Urothelium cell line (cell line): ENCODE measurements at regions not wholly inside any gene's neighbourhood (a gene's known extent, or its start where the extent isn't known, plus 50 kb on each side); places are given as distances from the start of the nearest gene placed in this dataset.

Experiments used
- DNase-seq: peaks from one replicate; pipeline ENCODE4 v3.0.0; 2011; ENCODE audit warnings: low spot score, mixed read lengths
- FAIRE-seq: peaks from 2 replicates; lab custom pipeline; 2011; peaks lifted over from hg19 to GRCh38; lab: Jason Lieb, UNC

- no peak for DNase-seq
- FAIRE-seq, result no peak
Measured at GRCh38 chr17:27390540-27390939, 65.7 kb upstream of the KSR1 start.

- FAIRE-seq (no peak), DNase-seq (no peak)
Measured at GRCh38 chr17:27391427-27391826, 64.8 kb upstream of the KSR1 start.

GRCh38 chr17:27396045-27396444 is 60.2 kb upstream of the KSR1 start:
- DNase-seq, result no peak
- no peak for FAIRE-seq

- FAIRE-seq (no peak), DNase-seq (no peak)
Measured at GRCh38 chr17:27396941-27397340, 59.3 kb upstream of the KSR1 start.

- no peak for FAIRE-seq
- DNase-seq, result no peak
Measured at GRCh38 chr17:27398691-27399090, 57.6 kb upstream of the KSR1 start.

GRCh38 chr17:27400991-27401390 is 55.3 kb upstream of the KSR1 start:
- FAIRE-seq, result no peak

GRCh38 chr17:27402943-27403342 is 53.3 kb upstream of the KSR1 start:
- DNase-seq (no peak), FAIRE-seq (no peak)

More at GRCh38 chr17:27400991-27401390, 55.3 kb upstream of the KSR1 start:
- DNase-seq, result no peak

GRCh38 chr17:27403480-27404005 is 52.7 kb upstream of the KSR1 start:
- DNase-seq (no peak), FAIRE-seq (no peak)

- no peak for DNase-seq
- FAIRE-seq, result peak; percentile 13
Measured at GRCh38 chr17:27404676-27405075, 51.6 kb upstream of the KSR1 start.
